Astrocyte of the spinal cord (primary cell): ENCODE measurements at regions not wholly inside any gene's neighbourhood (a gene's known extent, or its start where the extent isn't known, plus 50 kb on each side); places are given as distances from the start of the nearest gene placed in this dataset.

Experiments used
- DNase-seq: peaks from one replicate; pipeline ENCODE4 v3.0.0; 2011; ENCODE audit warnings: low read depth, low spot score
- H3K4me3 ChIP-seq: 2 replicates; pipeline ENCODE4 v1.5.1; 2011; ENCODE audit warnings: low read depth, mild to moderate bottlenecking, low read length, moderate library complexity
- CTCF ChIP-seq: IDR thresholded peaks from 2 replicates; pipeline ENCODE4 v1.5.1; 2012; ENCODE audit warnings: low read depth, mild to moderate bottlenecking, low read length, inconsistent platforms
- in situ Hi-C: cut with HindIII; loops from 2 replicates; pipeline ENCODE4 v1.10.0; 2017; ENCODE audit warnings: low sequenced_read_pairs

- no peak for TF ChIP-seq CTCF
- no peak for DNase-seq
- in situ Hi-C loops: no loop called here
- no peak overlapping the region for H3K4me3 ChIP-seq
These were observed 50.1 kb upstream of the ZNF608 start for GRCh38 chr5:124796495-124796894.

- DNase-seq: no peak
- in situ Hi-C loops: no loop called here
- H3K4me3 ChIP-seq: no peak overlapping the region
- TF ChIP-seq CTCF: no peak
These were observed 51.2 kb upstream of the ZNF608 start for GRCh38 chr5:124797665-124798087.

- TF ChIP-seq CTCF: no peak
- in situ Hi-C loops: no loop called here
- H3K4me3 ChIP-seq: no peak overlapping the region
- no peak for DNase-seq
These were observed 52.5 kb upstream of the ZNF608 start for GRCh38 chr5:124798890-124799289.

DNA sequence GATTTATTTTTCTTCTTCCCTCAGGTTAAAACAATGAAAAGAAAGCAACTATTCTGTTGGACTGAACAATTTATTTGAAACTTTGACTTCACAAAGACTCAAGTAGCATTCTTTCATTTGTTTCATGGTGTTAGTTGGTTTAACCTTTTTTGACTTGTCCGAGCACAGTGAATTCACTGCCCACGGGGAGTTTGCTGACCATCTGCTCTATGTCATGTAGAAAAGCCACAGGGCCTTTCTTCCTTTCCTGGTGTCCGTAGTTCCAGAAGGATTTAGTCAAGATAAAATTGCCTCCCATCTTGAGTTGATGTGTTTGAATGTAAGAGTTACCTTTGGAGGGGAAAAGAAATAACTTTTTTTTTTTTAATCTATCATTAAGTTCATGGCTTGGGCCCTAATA, 55.1 kb upstream of the ZNF608 start:
- in situ Hi-C loops: no loop called here
- no peak overlapping the region for H3K4me3 ChIP-seq
- DNase-seq: no peak
- no peak for TF ChIP-seq CTCF

- no peak for TF ChIP-seq CTCF
- DNase-seq: no peak
- in situ Hi-C loops: no loop called here
- H3K4me3 ChIP-seq: no peak overlapping the region
These were observed 57.3 kb upstream of the ZNF608 start for GRCh38 chr5:124803617-124804323.

DNA sequence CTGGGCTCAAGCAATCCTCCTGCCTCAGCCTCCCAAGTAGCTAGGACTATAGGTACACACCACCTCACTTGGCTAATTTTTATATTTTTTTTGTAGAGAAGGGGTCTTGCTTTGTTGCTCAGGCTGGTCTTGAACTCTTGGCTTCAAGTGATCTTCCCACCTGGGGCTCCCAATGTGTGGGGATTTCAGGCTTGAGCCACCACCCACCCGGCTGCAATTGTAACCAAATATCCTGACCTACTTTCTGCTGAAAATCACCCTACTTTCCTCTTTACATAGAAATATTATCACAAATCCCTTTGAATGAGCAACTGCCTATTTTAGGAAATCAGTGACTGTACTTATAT, 59.6 kb upstream of the ZNF608 start:
- DNase-seq: no peak
- in situ Hi-C loops: no loop called here
- H3K4me3 ChIP-seq: no peak overlapping the region
- TF ChIP-seq CTCF: no peak
